IMR-90 (cell line): ENCODE measurements at regions not wholly inside any gene's neighbourhood (a gene's known extent, or its start where the extent isn't known, plus 50 kb on each side); places are given as distances from the start of the nearest gene placed in this dataset.

Source experiments
- ATAC-seq: fragments of 200-7000 bp; cut with Tn5 transposase; 2 replicates; pipeline ENCODE4 v1.9.1; 2020; ENCODE audit warnings: low read depth, mild to moderate bottlenecking, moderate library complexity
- BruUV-seq: library from RNA; stranded (reverse); fragments of 400-500 nt; replicated peaks from 2 replicates; lab custom pipeline; 2021; lab: Mats Ljungman, UMichigan
- CTCF ChIA-PET: fragments of 300-600 bp; formaldehyde crosslinking; extraction: SDS; loops from one replicate; lab custom pipeline; 2021; ENCODE audit warnings: antibody characterized with exemption; lab: Yijun Ruan, JAX
- POLR2A ChIA-PET: fragments of 300-600 bp; sonication (Branson Sonifier 250); formaldehyde crosslinking; loops from one replicate; lab custom pipeline; 2022; ENCODE audit warnings: antibody characterized with exemption; ENCODE audit not compliant: unreplicated experiment; lab: Charles Lee
- DNase-seq: peaks from one replicate; pipeline ENCODE4 v3.0.0; 2013
- H2AFZ ChIP-seq: replicated peaks from 2 replicates; pipeline ENCODE3; 2013; ENCODE audit warnings: low read length, mild to moderate bottlenecking; ENCODE audit not compliant: poor library complexity
- H2AK5ac ChIP-seq: 2 replicates; pipeline ENCODE4 v1.6.1; 2013; ENCODE audit warnings: low read depth, low read length, inconsistent platforms
- H2AK9ac ChIP-seq: replicated peaks from 2 replicates; pipeline ENCODE3; 2013; ENCODE audit warnings: mild to moderate bottlenecking, low read depth, low read length, moderate library complexity; ENCODE audit not compliant: poor library complexity
- H2BK120ac ChIP-seq: 2 replicates; pipeline ENCODE4 v1.6.1; 2013; ENCODE audit warnings: low read depth, low read length, inconsistent platforms
- H2BK15ac ChIP-seq: 3 replicates; pipeline ENCODE4 v1.6.1; 2013; ENCODE audit warnings: low read depth, low read length, inconsistent platforms
- H2BK20ac ChIP-seq: 2 replicates; pipeline ENCODE4 v1.6.1; 2013; ENCODE audit warnings: low read depth, mild to moderate bottlenecking, inconsistent platforms, low read length, moderate library complexity
- H2BK5ac ChIP-seq: 2 replicates; pipeline ENCODE4 v1.6.1; 2013; ENCODE audit warnings: mild to moderate bottlenecking, low read depth, low read length, inconsistent platforms; ENCODE audit not compliant: poor library complexity, severe bottlenecking
- H3K14ac ChIP-seq: replicated peaks from 2 replicates; pipeline ENCODE4 v1.6.1; 2013; ENCODE audit warnings: low read depth, low read length, inconsistent platforms
- H3K18ac ChIP-seq: 2 replicates; pipeline ENCODE4 v1.6.1; 2013; ENCODE audit warnings: low read depth, low read length, control low read depth
- H3K23ac ChIP-seq: 2 replicates; pipeline ENCODE4 v1.6.1; 2013; ENCODE audit warnings: low read depth, low read length, inconsistent platforms
- H3K27ac ChIP-seq: 2 replicates; pipeline ENCODE4 v1.5.1; 2013; ENCODE audit warnings: mild to moderate bottlenecking, control low read depth, low read length; ENCODE audit not compliant: insufficient read depth
- H3K27me3 ChIP-seq: 2 replicates; pipeline ENCODE4 v1.6.1; 2013; ENCODE audit warnings: low read length; ENCODE audit not compliant: control insufficient read depth, insufficient read depth
- H3K36me3 ChIP-seq: 2 replicates; pipeline ENCODE4 v1.6.1; 2013; ENCODE audit warnings: low read length, mixed read lengths; ENCODE audit not compliant: control insufficient read depth, insufficient read depth
- H3K4ac ChIP-seq: 2 replicates; pipeline ENCODE4 v1.6.1; 2013; ENCODE audit warnings: low read depth, low read length, inconsistent platforms
- H3K4me1 ChIP-seq: 2 replicates; pipeline ENCODE4 v1.6.1; 2013; ENCODE audit warnings: low read length, mixed read lengths; ENCODE audit not compliant: control insufficient read depth, insufficient read depth
- H3K4me2 ChIP-seq: 2 replicates; pipeline ENCODE4 v1.6.1; 2013; ENCODE audit warnings: low read depth, mild to moderate bottlenecking, control low read depth, low read length, moderate library complexity
- H3K4me3 ChIP-seq: 2 replicates; pipeline ENCODE4 v1.5.1; 2013; ENCODE audit warnings: low read depth, mild to moderate bottlenecking, control low read depth, low read length, moderate library complexity; ENCODE audit not compliant: insufficient read depth
- H3K56ac ChIP-seq: 2 replicates; pipeline ENCODE4 v1.6.1; 2013; ENCODE audit warnings: low read length, inconsistent platforms; ENCODE audit not compliant: insufficient read depth; ENCODE audit errors: extremely low read depth
- H3K79me1 ChIP-seq, 2 experiments: 2 replicates each; pipeline ENCODE4 v1.6.1; 2013; ENCODE audit warnings: low read length in 2 of 2, inconsistent platforms in 1 of 2, low read depth in 1 of 2
- H3K9ac ChIP-seq: 2 replicates; pipeline ENCODE4 v1.6.1; 2013; ENCODE audit warnings: low read depth, low read length, control low read depth
- H3K9me1 ChIP-seq: 2 replicates; pipeline ENCODE4 v1.6.1; 2013; ENCODE audit warnings: low read length, inconsistent platforms; ENCODE audit not compliant: insufficient read depth
- H3K9me3 ChIP-seq: 2 replicates; pipeline ENCODE4 v1.6.1; 2013; ENCODE audit warnings: low read length; ENCODE audit not compliant: control insufficient read depth, insufficient read depth
- H4K20me1 ChIP-seq: 2 replicates; pipeline ENCODE4 v1.6.1; 2013; ENCODE audit warnings: low read length, inconsistent platforms; ENCODE audit not compliant: insufficient read depth
- H4K5ac ChIP-seq: 2 replicates; pipeline ENCODE4 v1.6.1; 2013; ENCODE audit warnings: mild to moderate bottlenecking, low read depth, low read length, control low read depth
- H4K8ac ChIP-seq, 2 experiments: 2 replicates each; pipeline ENCODE4 v1.6.1; 2013; ENCODE audit warnings: low read depth in 2 of 2, low read length in 2 of 2, control low read depth in 1 of 2, inconsistent platforms in 1 of 2
- H4K91ac ChIP-seq: 2 replicates; pipeline ENCODE4 v1.6.1; 2013; ENCODE audit warnings: low read depth, low read length, inconsistent platforms; ENCODE audit not compliant: insufficient read depth
- CHD1 ChIP-seq: IDR thresholded peaks from 2 replicates; pipeline ENCODE4 v1.6.1; 2012; ENCODE audit warnings: low read depth, low read length, improper control_type of control experiment
- FOS ChIP-seq: fragments of 150-350 bp; IDR thresholded peaks from 2 replicates; pipeline ENCODE4 v1.6.1; 2016; ENCODE audit warnings: low read depth, low read length
- MAZ ChIP-seq: IDR thresholded peaks from 2 replicates; pipeline ENCODE4 v1.6.1; 2012; ENCODE audit warnings: low read depth, mild to moderate bottlenecking, low read length, improper control_type of control experiment, moderate library complexity, borderline replicate concordance
- MXI1 ChIP-seq: IDR thresholded peaks from 2 replicates; pipeline ENCODE4 v1.6.1; 2012; ENCODE audit warnings: low read depth, mild to moderate bottlenecking, low read length, moderate library complexity, borderline replicate concordance
- NFE2L2 ChIP-seq: fragments of 150-350 bp; IDR thresholded peaks from 2 replicates; pipeline ENCODE4 v1.6.1; 2016; ENCODE audit warnings: low read depth, mild to moderate bottlenecking, low read length
- POLR2A ChIP-seq: IDR thresholded peaks from 2 replicates; pipeline ENCODE4 v1.6.1; 2012; ENCODE audit warnings: mild to moderate bottlenecking, low read depth, low read length
- RCOR1 ChIP-seq: IDR thresholded peaks from 2 replicates; pipeline ENCODE4 v1.6.1; 2012; ENCODE audit warnings: mild to moderate bottlenecking, low read length, improper control_type of control experiment; ENCODE audit not compliant: insufficient replicate concordance
- RFX5 ChIP-seq: IDR thresholded peaks from 2 replicates; pipeline ENCODE4 v1.8.0; 2012; ENCODE audit warnings: low read depth, mild to moderate bottlenecking, low read length, moderate library complexity
- SMC3 ChIP-seq: fragments of 150-350 bp; IDR thresholded peaks from 2 replicates; pipeline ENCODE4 v1.6.1; 2016; ENCODE audit warnings: low read depth, mild to moderate bottlenecking, antibody characterized with exemption, low read length, moderate library complexity
- WGBS, 2 experiments: methylation state at CpG; one replicate each; pipeline versions ENCODE4 v1.1.5 to v1.1.7; 2013; ENCODE audit warnings: missing lambda C conversion rate in 2 of 2; ENCODE audit not compliant: insufficient read length in 1 of 2; ENCODE audit errors: extremely low coverage in 2 of 2; 5-methylcytosine and 5-hydroxymethylcytosine counted together
- dilution Hi-C: fragments of 300-500 bp; cut with HindIII; formaldehyde crosslinking; loops from one replicate; pipeline ENCODE4 v1.14.3; 2018; ENCODE audit warnings: low sequenced_read_pairs; ENCODE audit not compliant: unreplicated experiment
- in situ Hi-C: fragments of 300-500 bp; cut with MboI; formaldehyde crosslinking; loops from 3 replicates; pipeline ENCODE4 v1.14.3; 2019; ENCODE audit warnings: low sequenced_read_pairs, inconsistent platforms, mixed read lengths
- intact Hi-C: fragments of 100-400 bp; cut with micrococcal nuclease; formaldehyde crosslinking; loops from 2 replicates; pipeline ENCODE4 v1.10.0; 2022
- TF ChIP-seq, protein P1 (sequence below): fragments of 150-350 bp; IDR thresholded peaks from 2 replicates; pipeline ENCODE4 v1.6.1; 2017; ENCODE audit warnings: mild to moderate bottlenecking, antibody characterized with exemption, low read length, low read depth
- TF ChIP-seq, protein P2 (sequence below): conservative IDR thresholded peaks from 2 replicates; pipeline ENCODE4 v1.5.1; 2012; ENCODE audit warnings: mild to moderate bottlenecking, low read depth, low read length, improper control_type of control experiment
- TF ChIP-seq, protein P3 (sequence below): fragments of 150-350 bp; IDR thresholded peaks from 2 replicates; pipeline ENCODE4 v1.6.1; 2016; ENCODE audit warnings: low read depth, mild to moderate bottlenecking, low read length, moderate library complexity, borderline replicate concordance

DNA sequence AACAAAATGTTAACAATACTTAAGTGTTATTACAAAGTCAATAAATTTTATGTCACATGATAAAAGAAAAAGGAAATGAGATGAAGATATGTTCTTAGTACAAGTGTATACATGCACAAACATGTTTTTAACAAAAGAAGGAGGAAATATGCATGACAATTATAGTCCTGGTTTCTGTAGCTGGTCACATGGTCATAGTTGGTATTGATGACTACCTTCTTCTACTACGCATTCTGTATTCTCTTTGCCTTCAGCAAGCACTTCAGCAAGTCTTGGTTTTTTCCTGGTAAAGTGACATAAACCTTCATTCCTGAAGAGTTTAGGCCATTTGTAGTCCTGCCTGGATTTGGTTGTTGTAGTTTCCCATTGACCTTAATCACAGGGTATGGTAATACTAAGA lies 121.3 kb upstream of the SYT4 start:
- no peak overlapping the region for H2BK20ac ChIP-seq
- no peaks in the 10 kb centered on the region for H3K27me3 ChIP-seq
- H3K56ac ChIP-seq = no peak overlapping the region
- WGBS, 2 experiments = no CpG with 5 or more reads among the region's 1 CpG
- no peaks in the 10 kb centered on the region for H3K79me1 ChIP-seq
- H3K4me1 ChIP-seq = no peaks in the 10 kb centered on the region
- no peak overlapping the region for H2AK5ac ChIP-seq
- no peak overlapping the region for H3K23ac ChIP-seq
- no peak overlapping the region for H4K5ac ChIP-seq
- H4K8ac ChIP-seq = no peak overlapping the region
- no peak for DNase-seq
- H3K4me3 ChIP-seq = no peak overlapping the region
- CTCF ChIA-PET = no interaction called here
- no peak overlapping the region for H2BK5ac ChIP-seq
- H3K14ac ChIP-seq = no peak overlapping the region
- no peaks in the 10 kb centered on the region for H3K36me3 ChIP-seq
- no peak overlapping the region for H4K91ac ChIP-seq
- H3K18ac ChIP-seq = no peak overlapping the region
- H3K4ac ChIP-seq = no peak overlapping the region
- no peak for TF ChIP-seq NFE2L2
- TF ChIP-seq MXI1 = no peak
- TF ChIP-seq RFX5 = no peak
- no peak for TF ChIP-seq SMC3
- no peak for TF ChIP-seq CHD1
- TF ChIP-seq FOS = no peak
- TF ChIP-seq, protein P1, sequence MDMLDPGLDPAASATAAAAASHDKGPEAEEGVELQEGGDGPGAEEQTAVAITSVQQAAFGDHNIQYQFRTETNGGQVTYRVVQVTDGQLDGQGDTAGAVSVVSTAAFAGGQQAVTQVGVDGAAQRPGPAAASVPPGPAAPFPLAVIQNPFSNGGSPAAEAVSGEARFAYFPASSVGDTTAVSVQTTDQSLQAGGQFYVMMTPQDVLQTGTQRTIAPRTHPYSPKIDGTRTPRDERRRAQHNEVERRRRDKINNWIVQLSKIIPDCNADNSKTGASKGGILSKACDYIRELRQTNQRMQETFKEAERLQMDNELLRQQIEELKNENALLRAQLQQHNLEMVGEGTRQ = no peak
- TF ChIP-seq, protein P2, sequence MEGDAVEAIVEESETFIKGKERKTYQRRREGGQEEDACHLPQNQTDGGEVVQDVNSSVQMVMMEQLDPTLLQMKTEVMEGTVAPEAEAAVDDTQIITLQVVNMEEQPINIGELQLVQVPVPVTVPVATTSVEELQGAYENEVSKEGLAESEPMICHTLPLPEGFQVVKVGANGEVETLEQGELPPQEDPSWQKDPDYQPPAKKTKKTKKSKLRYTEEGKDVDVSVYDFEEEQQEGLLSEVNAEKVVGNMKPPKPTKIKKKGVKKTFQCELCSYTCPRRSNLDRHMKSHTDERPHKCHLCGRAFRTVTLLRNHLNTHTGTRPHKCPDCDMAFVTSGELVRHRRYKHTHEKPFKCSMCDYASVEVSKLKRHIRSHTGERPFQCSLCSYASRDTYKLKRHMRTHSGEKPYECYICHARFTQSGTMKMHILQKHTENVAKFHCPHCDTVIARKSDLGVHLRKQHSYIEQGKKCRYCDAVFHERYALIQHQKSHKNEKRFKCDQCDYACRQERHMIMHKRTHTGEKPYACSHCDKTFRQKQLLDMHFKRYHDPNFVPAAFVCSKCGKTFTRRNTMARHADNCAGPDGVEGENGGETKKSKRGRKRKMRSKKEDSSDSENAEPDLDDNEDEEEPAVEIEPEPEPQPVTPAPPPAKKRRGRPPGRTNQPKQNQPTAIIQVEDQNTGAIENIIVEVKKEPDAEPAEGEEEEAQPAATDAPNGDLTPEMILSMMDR = no peak
- TF ChIP-seq RCOR1 = no peak
- no peak for TF ChIP-seq MAZ
- TF ChIP-seq, protein P3, sequence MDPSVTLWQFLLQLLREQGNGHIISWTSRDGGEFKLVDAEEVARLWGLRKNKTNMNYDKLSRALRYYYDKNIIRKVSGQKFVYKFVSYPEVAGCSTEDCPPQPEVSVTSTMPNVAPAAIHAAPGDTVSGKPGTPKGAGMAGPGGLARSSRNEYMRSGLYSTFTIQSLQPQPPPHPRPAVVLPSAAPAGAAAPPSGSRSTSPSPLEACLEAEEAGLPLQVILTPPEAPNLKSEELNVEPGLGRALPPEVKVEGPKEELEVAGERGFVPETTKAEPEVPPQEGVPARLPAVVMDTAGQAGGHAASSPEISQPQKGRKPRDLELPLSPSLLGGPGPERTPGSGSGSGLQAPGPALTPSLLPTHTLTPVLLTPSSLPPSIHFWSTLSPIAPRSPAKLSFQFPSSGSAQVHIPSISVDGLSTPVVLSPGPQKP = no peak
- no peak for TF ChIP-seq POLR2A
- H2AK9ac ChIP-seq = no peak overlapping the region
- H3K27ac ChIP-seq = no peak overlapping the region
- BruUV-seq = no TSS peak
- no peak overlapping the region for H3K4me2 ChIP-seq
- no peaks in the 10 kb centered on the region for H4K20me1 ChIP-seq
- dilution Hi-C loops (no loop called here), in situ Hi-C loops (no loop called here), intact Hi-C loops (loop anchor here (10.0 kb wide), 1 partner anchor 1094 kb away; no protein-coding TSS in a partner anchor)
- no peak overlapping the region for H2BK120ac ChIP-seq
- H2BK15ac ChIP-seq = no peak overlapping the region
- POLR2A ChIA-PET = no interaction called here
- H3K9ac ChIP-seq = no peak overlapping the region
- ATAC-seq = no peak
- H3K9me1 ChIP-seq = no peaks in the 10 kb centered on the region
- peaks cover 4% of the 10 kb centered on the region; the same call in 1 of the 2 replicates for H3K9me3 ChIP-seq
- H2AFZ ChIP-seq = no peak overlapping the region
